ENCODE measurements at regions not wholly inside any gene's neighbourhood (a gene's known extent, or its start where the extent isn't known, plus 50 kb on each side); places are given as distances from the start of the nearest gene placed in this dataset.

DNA sequence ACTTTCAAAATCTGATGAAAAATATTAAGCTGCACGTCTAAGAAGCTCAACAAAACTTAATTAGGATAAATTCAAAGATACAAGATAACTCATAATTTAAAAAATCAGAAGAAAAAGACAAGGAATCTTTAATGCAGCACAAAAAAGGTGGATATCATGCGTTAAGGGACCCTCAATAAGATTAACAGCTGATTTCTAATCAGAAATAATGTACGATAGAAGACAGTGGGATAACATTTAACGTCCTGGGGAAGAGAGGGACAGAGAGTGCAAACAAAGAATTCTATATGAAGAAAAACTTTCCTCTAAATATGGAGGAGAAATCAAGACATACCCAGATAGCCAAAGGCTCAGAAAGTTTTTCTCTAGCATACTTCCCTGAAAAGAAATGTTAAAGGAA is 519.5 kb downstream of the PYDC2 start:
- Histone ChIP-seq H3K27me3 (ENCODE audit: control insufficient read depth in 4 of 4, insufficient read depth in 4 of 4, low read length in 3 of 4) (no peaks in the 10 kb centered on the region), H3K4me1 (ENCODE audit: control insufficient read depth in 4 of 4, insufficient read depth in 4 of 4, low read length in 3 of 4) (no peaks in the 10 kb centered on the region), H3K27ac (ENCODE audit: low read depth in 1 of 2, low read length in 2 of 2) (no peak overlapping the region), H3K4me3 (ENCODE audit: low read depth in 1 of 3, low read length in 3 of 3) (no peak overlapping the region), H3K9me3 (ENCODE audit: control insufficient read depth in 4 of 4, low read length in 3 of 4) (no peaks in the 10 kb centered on the region), H3K9ac (ENCODE audit: low read depth in 1 of 2, low read length in 2 of 2) (no peak overlapping the region), H3K36me3 (ENCODE audit: control insufficient read depth in 4 of 4, insufficient read depth in 3 of 4, low read depth in 1 of 4, low read length in 3 of 4) (no peaks in the 10 kb centered on the region)
- no peak for DNase-seq (ENCODE audit: low spot score)
- TF ChIP-seq FOXA1 (IDR thresholded peaks at IDR 0.05) (no peak), TAF1 (conservative IDR thresholded peaks at IDR 0.05) (no peak), SP1 (IDR thresholded peaks at IDR 0.05) (no peak), NR2F2 (IDR thresholded peaks at IDR 0.05) (no peak), JUND (IDR thresholded peaks at IDR 0.05) (no peak), RXRA (IDR thresholded peaks at IDR 0.05) (no peak), RAD21 (IDR thresholded peaks at IDR 0.05) (no peak), HNF4A (conservative IDR thresholded peaks at IDR 0.05) (no peak), HNF4G (IDR thresholded peaks at IDR 0.05) (no peak), EGR1 (IDR thresholded peaks at IDR 0.05; ENCODE audit: low read depth in 2 of 2) (no peak), GABPA (IDR thresholded peaks at IDR 0.05 in 1 of 2, conservative IDR thresholded peaks at IDR 0.05 in 1 of 2) (no peak), FOXA2 (IDR thresholded peaks at IDR 0.05) (no peak), YY1 (IDR thresholded peaks at IDR 0.05) (no peak)
- TF ChIP-seq, protein P1, sequence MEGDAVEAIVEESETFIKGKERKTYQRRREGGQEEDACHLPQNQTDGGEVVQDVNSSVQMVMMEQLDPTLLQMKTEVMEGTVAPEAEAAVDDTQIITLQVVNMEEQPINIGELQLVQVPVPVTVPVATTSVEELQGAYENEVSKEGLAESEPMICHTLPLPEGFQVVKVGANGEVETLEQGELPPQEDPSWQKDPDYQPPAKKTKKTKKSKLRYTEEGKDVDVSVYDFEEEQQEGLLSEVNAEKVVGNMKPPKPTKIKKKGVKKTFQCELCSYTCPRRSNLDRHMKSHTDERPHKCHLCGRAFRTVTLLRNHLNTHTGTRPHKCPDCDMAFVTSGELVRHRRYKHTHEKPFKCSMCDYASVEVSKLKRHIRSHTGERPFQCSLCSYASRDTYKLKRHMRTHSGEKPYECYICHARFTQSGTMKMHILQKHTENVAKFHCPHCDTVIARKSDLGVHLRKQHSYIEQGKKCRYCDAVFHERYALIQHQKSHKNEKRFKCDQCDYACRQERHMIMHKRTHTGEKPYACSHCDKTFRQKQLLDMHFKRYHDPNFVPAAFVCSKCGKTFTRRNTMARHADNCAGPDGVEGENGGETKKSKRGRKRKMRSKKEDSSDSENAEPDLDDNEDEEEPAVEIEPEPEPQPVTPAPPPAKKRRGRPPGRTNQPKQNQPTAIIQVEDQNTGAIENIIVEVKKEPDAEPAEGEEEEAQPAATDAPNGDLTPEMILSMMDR (IDR thresholded peaks at IDR 0.05; ENCODE audit: low read depth, low read length, missing input control) = no peak
- TF ChIP-seq, protein P2, sequence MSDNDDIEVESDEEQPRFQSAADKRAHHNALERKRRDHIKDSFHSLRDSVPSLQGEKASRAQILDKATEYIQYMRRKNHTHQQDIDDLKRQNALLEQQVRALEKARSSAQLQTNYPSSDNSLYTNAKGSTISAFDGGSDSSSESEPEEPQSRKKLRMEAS (IDR thresholded peaks at IDR 0.05) = no peak
- TF ChIP-seq, protein P3, sequence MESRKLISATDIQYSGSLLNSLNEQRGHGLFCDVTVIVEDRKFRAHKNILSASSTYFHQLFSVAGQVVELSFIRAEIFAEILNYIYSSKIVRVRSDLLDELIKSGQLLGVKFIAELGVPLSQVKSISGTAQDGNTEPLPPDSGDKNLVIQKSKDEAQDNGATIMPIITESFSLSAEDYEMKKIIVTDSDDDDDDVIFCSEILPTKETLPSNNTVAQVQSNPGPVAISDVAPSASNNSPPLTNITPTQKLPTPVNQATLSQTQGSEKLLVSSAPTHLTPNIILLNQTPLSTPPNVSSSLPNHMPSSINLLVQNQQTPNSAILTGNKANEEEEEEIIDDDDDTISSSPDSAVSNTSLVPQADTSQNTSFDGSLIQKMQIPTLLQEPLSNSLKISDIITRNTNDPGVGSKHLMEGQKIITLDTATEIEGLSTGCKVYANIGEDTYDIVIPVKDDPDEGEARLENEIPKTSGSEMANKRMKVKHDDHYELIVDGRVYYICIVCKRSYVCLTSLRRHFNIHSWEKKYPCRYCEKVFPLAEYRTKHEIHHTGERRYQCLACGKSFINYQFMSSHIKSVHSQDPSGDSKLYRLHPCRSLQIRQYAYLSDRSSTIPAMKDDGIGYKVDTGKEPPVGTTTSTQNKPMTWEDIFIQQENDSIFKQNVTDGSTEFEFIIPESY (IDR thresholded peaks at IDR 0.05) = no peak
- TF ChIP-seq, protein P4, sequence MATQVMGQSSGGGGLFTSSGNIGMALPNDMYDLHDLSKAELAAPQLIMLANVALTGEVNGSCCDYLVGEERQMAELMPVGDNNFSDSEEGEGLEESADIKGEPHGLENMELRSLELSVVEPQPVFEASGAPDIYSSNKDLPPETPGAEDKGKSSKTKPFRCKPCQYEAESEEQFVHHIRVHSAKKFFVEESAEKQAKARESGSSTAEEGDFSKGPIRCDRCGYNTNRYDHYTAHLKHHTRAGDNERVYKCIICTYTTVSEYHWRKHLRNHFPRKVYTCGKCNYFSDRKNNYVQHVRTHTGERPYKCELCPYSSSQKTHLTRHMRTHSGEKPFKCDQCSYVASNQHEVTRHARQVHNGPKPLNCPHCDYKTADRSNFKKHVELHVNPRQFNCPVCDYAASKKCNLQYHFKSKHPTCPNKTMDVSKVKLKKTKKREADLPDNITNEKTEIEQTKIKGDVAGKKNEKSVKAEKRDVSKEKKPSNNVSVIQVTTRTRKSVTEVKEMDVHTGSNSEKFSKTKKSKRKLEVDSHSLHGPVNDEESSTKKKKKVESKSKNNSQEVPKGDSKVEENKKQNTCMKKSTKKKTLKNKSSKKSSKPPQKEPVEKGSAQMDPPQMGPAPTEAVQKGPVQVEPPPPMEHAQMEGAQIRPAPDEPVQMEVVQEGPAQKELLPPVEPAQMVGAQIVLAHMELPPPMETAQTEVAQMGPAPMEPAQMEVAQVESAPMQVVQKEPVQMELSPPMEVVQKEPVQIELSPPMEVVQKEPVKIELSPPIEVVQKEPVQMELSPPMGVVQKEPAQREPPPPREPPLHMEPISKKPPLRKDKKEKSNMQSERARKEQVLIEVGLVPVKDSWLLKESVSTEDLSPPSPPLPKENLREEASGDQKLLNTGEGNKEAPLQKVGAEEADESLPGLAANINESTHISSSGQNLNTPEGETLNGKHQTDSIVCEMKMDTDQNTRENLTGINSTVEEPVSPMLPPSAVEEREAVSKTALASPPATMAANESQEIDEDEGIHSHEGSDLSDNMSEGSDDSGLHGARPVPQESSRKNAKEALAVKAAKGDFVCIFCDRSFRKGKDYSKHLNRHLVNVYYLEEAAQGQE (IDR thresholded peaks at IDR 0.05) = no peak
- TF ChIP-seq, protein P5, sequence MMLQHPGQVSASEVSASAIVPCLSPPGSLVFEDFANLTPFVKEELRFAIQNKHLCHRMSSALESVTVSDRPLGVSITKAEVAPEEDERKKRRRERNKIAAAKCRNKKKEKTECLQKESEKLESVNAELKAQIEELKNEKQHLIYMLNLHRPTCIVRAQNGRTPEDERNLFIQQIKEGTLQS (IDR thresholded peaks at IDR 0.05) = no peak
- 80% methylated on average over 4 of the region's 4 CpGs for WGBS

All from liver (tissue), 8 donors.